ENCODE measurements at regions not wholly inside any gene's neighbourhood (a gene's known extent, or its start where the extent isn't known, plus 50 kb on each side); places are given as distances from the start of the nearest gene placed in this dataset.

- no peak for DNase-seq
Observed at GRCh38 chr7:10205696-10206095, 768.0 kb upstream of the PHF14 start.

- no peak for DNase-seq
Observed at GRCh38 chr7:10210000-10210399, 763.7 kb upstream of the PHF14 start.

GRCh38 chr7:10211016-10211415 is 762.7 kb upstream of the PHF14 start:
- no peak for DNase-seq

- DNase-seq = no peak
Observed at GRCh38 chr7:10211861-10212260, 761.8 kb upstream of the PHF14 start.

GRCh38 chr7:10212649-10213048 is 761.0 kb upstream of the PHF14 start:
- DNase-seq = no peak

- DNase-seq = no peak
Observed at GRCh38 chr7:10216462-10216861, 757.2 kb upstream of the PHF14 start.

- no peak for DNase-seq
Observed at GRCh38 chr7:10221084-10221483, 752.6 kb upstream of the PHF14 start.

- DNase-seq = no peak
Observed at GRCh38 chr7:10222976-10223375, 750.7 kb upstream of the PHF14 start.

- no peak for DNase-seq
Observed at GRCh38 chr7:10225275-10225674, 748.4 kb upstream of the PHF14 start.

GRCh38 chr7:10237306-10237705 is 736.4 kb upstream of the PHF14 start:
- DNase-seq = no peak

GRCh38 chr7:10238641-10239040 is 735.0 kb upstream of the PHF14 start:
- no peak for DNase-seq

GRCh38 chr7:10239695-10240345 is 733.9 kb upstream of the PHF14 start:
- DNase-seq = no peak

- no peak for DNase-seq
Observed at GRCh38 chr7:10245406-10245805, 728.3 kb upstream of the PHF14 start.

- no peak for DNase-seq
Observed at GRCh38 chr7:10257438-10257837, 716.2 kb upstream of the PHF14 start.

- DNase-seq = no peak
Observed at GRCh38 chr7:10266976-10267375, 706.7 kb upstream of the PHF14 start.

GRCh38 chr7:10268034-10268433 is 705.6 kb upstream of the PHF14 start:
- DNase-seq = no peak

- no peak for DNase-seq
Observed at GRCh38 chr7:10282909-10283308, 690.8 kb upstream of the PHF14 start.

GRCh38 chr7:10284001-10284400 is 689.7 kb upstream of the PHF14 start:
- no peak for DNase-seq

GRCh38 chr7:10299384-10299783 is 674.3 kb upstream of the PHF14 start:
- no peak for DNase-seq

- DNase-seq = no peak
Observed at GRCh38 chr7:10300577-10300976, 673.1 kb upstream of the PHF14 start.

GRCh38 chr7:10308276-10308675 is 665.4 kb upstream of the PHF14 start:
- DNase-seq = no peak

GRCh38 chr7:10312942-10313341 is 660.7 kb upstream of the PHF14 start:
- no peak for DNase-seq

- DNase-seq = no peak
Observed at GRCh38 chr7:10315881-10316280, 657.8 kb upstream of the PHF14 start.

- DNase-seq = no peak
Observed at GRCh38 chr7:10316488-10316887, 657.2 kb upstream of the PHF14 start.

- DNase-seq = no peak
Observed at GRCh38 chr7:10325395-10325794, 648.3 kb upstream of the PHF14 start.

GRCh38 chr7:10343108-10343507 is 630.6 kb upstream of the PHF14 start:
- DNase-seq = no peak

Measured in left hindlimb (tissue), 1 donor.